Stomach (tissue), 8 donors: ENCODE measurements at regions not wholly inside any gene's neighbourhood (a gene's known extent, or its start where the extent isn't known, plus 50 kb on each side); places are given as distances from the start of the nearest gene placed in this dataset.
A peak's percentile ranks its signal among the peaks of the same experiment; 100 is the strongest.

Experiments used
- DNase-seq, 2 donors: peaks; one replicate each; pipeline versions ENCODE4 v3.0.0 to v3.0.0-alpha.2; 2013 to 2019
- H3K27ac ChIP-seq, 5 donors: fragments of 200-600 bp in 4 of 5; sonication (generic) in 4 of 5; one replicate each; pipeline ENCODE4 v1.5.1; 2013 to 2019; ENCODE audit warnings: mild to moderate bottlenecking in 1 of 5, moderate library complexity in 1 of 5
- H3K27me3 ChIP-seq, 3 donors: fragments of 200-600 bp; sonication (generic); one replicate each; pipeline ENCODE4 v1.5.1; 2017 to 2019; ENCODE audit warnings: mixed run types in 1 of 3
- H3K36me3 ChIP-seq, 4 donors: fragments of 200-600 bp; sonication (generic); 1 replicate in 3 of 4; 2 replicates in 1 of 4; pipeline ENCODE4 v1.5.1; 2016 to 2019
- H3K4me1 ChIP-seq, 4 donors: fragments of 200-600 bp; sonication (generic); one replicate each; pipeline ENCODE4 v1.5.1; 2016 to 2019
- H3K4me3 ChIP-seq, 4 donors: fragments of 200-600 bp; sonication (generic) in 3 of 4; one replicate each; pipeline ENCODE4 v1.5.1; 2016 to 2019; ENCODE audit warnings: mild to moderate bottlenecking in 1 of 4
- H3K9me3 ChIP-seq, 4 donors: fragments of 200-600 bp; sonication (generic); one replicate each; pipeline ENCODE4 v1.5.1; 2016 to 2019
- EP300 ChIP-seq: sonication (generic); formaldehyde crosslinking; IDR thresholded peaks from one replicate; pipeline ENCODE4 v1.6.1; 2017; ENCODE audit warnings: antibody characterized with exemption
- POLR2A ChIP-seq, 4 donors: fragments of 450-650 bp; IDR thresholded peaks; one replicate each; pipeline ENCODE4 v1.6.1; 2016; ENCODE audit warnings: antibody characterized with exemption in 4 of 4, control low read depth in 2 of 4, mild to moderate bottlenecking in 1 of 4, moderate library complexity in 1 of 4
- POLR2AphosphoS5 ChIP-seq, 3 donors: sonication (generic); formaldehyde crosslinking; IDR thresholded peaks; one replicate each; pipeline ENCODE4 v1.6.1; 2016; ENCODE audit warnings: antibody characterized with exemption in 3 of 3
- WGBS, 5 donors: extraction: QIAGEN DNeasy Blood & Tissue Kit in 3 of 5; methylation state at CpG; one replicate each; pipeline versions ENCODE4 v1.1.5 to v1.1.7; 2013 to 2018; 5-methylcytosine and 5-hydroxymethylcytosine counted together
- intact Hi-C: fragments of 100-400 bp; cut with DNase I; formaldehyde crosslinking; loops from one replicate; pipeline ENCODE4 v1.15.1; 2023; ENCODE audit warnings: low total_unique reads
- TF ChIP-seq, protein P1 (sequence below), 7 experiments: fragments of 450-650 bp in 4 of 7; fragments of 200-600 bp in 3 of 7; sonication (generic) in 3 of 7; IDR thresholded peaks; one replicate each; pipeline ENCODE4 v1.5.1; 2016 to 2019; ENCODE audit warnings: antibody characterized with exemption in 7 of 7, control low read depth in 2 of 7, mild to moderate bottlenecking in 1 of 7
- donor health status: healthy with polysubstance abuse.
- donor health status: Bipolar disorder and iron deficiency.
- donor health status: healthy.

DNA sequence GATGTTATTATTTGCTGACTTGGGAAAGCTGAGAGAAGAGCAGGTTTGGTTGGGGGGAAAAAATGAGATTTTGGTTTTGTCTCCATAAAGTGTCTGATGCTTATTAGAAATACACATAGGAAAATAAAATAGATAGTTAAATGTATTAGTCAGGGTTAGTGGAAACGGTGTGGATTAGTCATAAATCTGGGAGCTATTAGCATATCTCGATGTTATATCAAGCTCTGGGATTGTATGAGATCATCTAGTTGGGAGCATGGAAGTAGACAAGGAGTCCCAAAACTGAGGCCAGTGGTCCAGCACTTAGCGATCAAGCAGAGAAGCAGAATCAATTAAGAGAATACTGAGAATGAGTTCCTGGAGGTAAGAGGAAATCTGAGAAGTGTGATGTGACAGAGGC lies 845.5 kb downstream of the ROBO2 start:
- WGBS, 5 donors, result 83 to 87% (median 85%) methylated on average over 3 of the region's 3 CpGs
- no peak overlapping the region for H3K4me3 ChIP-seq
- H3K36me3 ChIP-seq, result no peaks in the 10 kb centered on the region
- TF ChIP-seq POLR2A (IDR thresholded peaks at IDR 0.05), result no peak
- TF ChIP-seq, protein P1, sequence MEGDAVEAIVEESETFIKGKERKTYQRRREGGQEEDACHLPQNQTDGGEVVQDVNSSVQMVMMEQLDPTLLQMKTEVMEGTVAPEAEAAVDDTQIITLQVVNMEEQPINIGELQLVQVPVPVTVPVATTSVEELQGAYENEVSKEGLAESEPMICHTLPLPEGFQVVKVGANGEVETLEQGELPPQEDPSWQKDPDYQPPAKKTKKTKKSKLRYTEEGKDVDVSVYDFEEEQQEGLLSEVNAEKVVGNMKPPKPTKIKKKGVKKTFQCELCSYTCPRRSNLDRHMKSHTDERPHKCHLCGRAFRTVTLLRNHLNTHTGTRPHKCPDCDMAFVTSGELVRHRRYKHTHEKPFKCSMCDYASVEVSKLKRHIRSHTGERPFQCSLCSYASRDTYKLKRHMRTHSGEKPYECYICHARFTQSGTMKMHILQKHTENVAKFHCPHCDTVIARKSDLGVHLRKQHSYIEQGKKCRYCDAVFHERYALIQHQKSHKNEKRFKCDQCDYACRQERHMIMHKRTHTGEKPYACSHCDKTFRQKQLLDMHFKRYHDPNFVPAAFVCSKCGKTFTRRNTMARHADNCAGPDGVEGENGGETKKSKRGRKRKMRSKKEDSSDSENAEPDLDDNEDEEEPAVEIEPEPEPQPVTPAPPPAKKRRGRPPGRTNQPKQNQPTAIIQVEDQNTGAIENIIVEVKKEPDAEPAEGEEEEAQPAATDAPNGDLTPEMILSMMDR (IDR thresholded peaks at IDR 0.05), result no peak
- no peak for DNase-seq
- H3K27me3 ChIP-seq, result no peaks in the 10 kb centered on the region
- H3K9me3 ChIP-seq, result no peaks in the 10 kb centered on the region
- no peak overlapping the region for H3K27ac ChIP-seq
- intact Hi-C loops, result no loop called here
- no peaks in the 10 kb centered on the region for H3K4me1 ChIP-seq

DNA sequence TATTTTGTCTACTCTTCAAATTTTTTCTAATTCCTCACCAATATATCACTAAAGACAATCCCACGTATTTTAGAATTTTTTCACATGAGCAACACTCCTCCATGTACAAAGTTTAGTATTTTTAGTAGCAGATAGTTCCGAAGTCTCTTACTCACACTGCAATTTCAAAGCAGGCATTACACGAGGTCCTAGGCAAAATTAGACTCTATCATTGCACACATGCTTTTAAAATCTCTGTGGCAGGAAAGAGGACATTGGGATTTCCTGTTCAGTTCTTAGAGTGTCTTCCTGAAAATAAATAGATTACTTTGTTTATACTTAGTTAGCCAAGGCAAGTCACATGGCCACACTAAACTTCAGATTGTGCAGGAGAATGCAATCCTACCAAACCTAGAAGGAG lies 847.7 kb downstream of the ROBO2 start:
- peak in 1 of 2 donors; percentile 11 for DNase-seq
- H3K4me1 ChIP-seq, result no peaks in the 10 kb centered on the region
- TF ChIP-seq, protein P1 (IDR thresholded peaks at IDR 0.05), result no peak
- TF ChIP-seq POLR2AphosphoS5 (IDR thresholded peaks at IDR 0.05) (no peak), POLR2A (IDR thresholded peaks at IDR 0.05) (no peak), EP300 (no peak)
- no peaks in the 10 kb centered on the region for H3K9me3 ChIP-seq
- no peaks in the 10 kb centered on the region for H3K27me3 ChIP-seq
- 51 to 64% (median 57%) methylated on average over 3 of the region's 3 CpGs for WGBS, 5 donors
- H3K4me3 ChIP-seq, result no peak overlapping the region
- H3K36me3 ChIP-seq, result no peaks in the 10 kb centered on the region
- no peak overlapping the region for H3K27ac ChIP-seq
- intact Hi-C loops, result no loop called here

DNA sequence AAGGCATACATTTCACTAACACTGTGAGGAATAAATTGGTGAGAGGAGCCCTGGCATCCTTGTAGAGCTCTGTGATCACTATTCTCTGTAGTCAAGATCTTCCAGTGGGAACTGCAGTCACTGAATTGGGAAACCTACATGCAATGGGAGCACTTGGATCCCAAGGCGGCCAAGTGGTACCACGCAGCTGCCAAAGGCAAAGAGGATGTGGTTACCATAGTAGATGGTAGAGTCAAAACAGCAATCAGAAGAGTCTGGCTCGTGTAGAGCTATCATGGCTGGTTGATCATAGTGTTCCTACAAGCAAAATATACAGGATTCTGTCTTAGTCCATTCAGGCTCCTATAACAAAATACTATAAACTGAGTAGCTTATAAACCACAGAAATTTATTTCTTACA lies 849.7 kb downstream of the ROBO2 start:
- TF ChIP-seq POLR2AphosphoS5 (IDR thresholded peaks at IDR 0.05), result no peak
- TF ChIP-seq POLR2A (IDR thresholded peaks at IDR 0.05), result no peak
- TF ChIP-seq, protein P1 (IDR thresholded peaks at IDR 0.05), result no peak
- no peak for TF ChIP-seq EP300
- no peaks in the 10 kb centered on the region for H3K9me3 ChIP-seq
- H3K4me3 ChIP-seq, result no peak overlapping the region
- DNase-seq, result no peak
- H3K27ac ChIP-seq, result no peak overlapping the region
- 83 to 95% (median 86%) methylated on average over 3 of the region's 3 CpGs for WGBS, 5 donors
- H3K4me1 ChIP-seq, result no peaks in the 10 kb centered on the region
- H3K27me3 ChIP-seq, result no peaks in the 10 kb centered on the region
- H3K36me3 ChIP-seq, result no peaks in the 10 kb centered on the region
- intact Hi-C loops, result no loop called here

DNA sequence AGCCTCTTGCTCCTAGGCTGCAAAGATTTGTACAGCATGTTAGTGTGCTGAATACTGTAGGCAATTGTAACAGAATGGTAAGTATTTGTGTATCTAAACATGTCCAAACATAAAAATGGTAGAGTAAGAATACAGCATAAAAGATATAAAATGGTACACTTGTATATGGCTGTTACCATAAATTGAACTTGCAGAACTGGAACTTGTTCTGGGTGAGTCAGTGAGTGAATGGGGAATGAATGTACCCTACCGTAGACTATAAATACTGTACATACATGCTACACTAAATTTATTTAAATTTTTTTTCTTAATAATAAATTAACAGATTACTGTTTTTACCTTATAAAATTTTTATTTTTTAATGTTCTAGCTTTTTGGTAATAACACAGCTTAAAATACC lies 858.7 kb downstream of the ROBO2 start:
- Histone ChIP-seq H3K27me3 (no peaks in the 10 kb centered on the region), H3K9me3 (no peaks in the 10 kb centered on the region), H3K36me3 (no peaks in the 10 kb centered on the region), H3K4me3 (no peak overlapping the region), H3K27ac (no peak overlapping the region), H3K4me1 (no peaks in the 10 kb centered on the region)
- DNase-seq, result no peak
- TF ChIP-seq, protein P1 (IDR thresholded peaks at IDR 0.05), result no peak
- no peak for TF ChIP-seq POLR2A (IDR thresholded peaks at IDR 0.05)
- no peak for TF ChIP-seq POLR2AphosphoS5 (IDR thresholded peaks at IDR 0.05)
- no peak for TF ChIP-seq EP300
- WGBS, 5 donors, result 91 to 97% (median 95%) methylated on average over 1 of the region's 1 CpG
- intact Hi-C loops, result no loop called here
